Left kidney (tissue), 1 donor: ENCODE measurements at regions not wholly inside any gene's neighbourhood (a gene's known extent, or its start where the extent isn't known, plus 50 kb on each side); places are given as distances from the start of the nearest gene placed in this dataset.

ENCODE experiments used
- DNase-seq: peaks from one replicate; pipeline ENCODE4 v3.0.0-alpha.2; 2013

DNA sequence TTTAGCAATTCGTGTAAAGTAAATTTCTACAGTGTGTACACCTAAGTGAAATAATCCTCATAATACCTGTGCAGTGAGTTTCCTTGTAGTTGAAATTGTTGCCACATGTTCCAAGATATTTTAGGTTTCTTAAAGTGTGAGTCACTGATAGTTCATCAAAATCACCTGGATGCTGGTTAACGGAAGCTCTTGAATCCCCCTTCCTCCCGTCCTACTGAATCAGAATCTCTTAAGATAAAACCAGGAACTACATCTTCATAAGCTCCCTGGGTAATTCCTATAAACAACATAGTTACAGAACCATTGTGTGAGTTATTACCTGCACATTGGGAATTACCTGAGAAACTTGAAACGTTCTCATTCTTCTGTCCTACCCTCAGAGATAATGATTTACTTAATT lies 197.4 kb upstream of the HS3ST1 start:
- no peak for DNase-seq

DNA sequence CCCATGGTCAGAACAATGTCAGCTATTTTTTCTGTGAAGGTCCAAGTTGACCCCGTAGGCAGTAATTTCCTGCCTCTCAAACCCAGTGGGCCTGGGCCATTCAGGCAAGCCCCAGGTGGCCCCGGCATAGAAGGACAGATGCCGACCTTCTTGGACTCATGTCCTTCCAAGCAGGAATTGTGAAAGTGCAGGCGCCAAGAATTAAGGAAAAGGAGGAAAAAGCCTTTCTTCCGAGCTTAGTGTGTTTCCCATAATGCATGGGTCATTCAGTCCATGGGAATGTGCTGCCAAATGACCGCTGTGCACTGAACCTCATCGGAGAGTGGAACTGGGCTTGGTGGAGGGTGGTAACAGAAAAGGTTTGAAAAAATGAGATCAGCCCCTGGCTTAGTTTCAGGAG lies 196.5 kb upstream of the HS3ST1 start:
- DNase-seq, result no peak

DNA sequence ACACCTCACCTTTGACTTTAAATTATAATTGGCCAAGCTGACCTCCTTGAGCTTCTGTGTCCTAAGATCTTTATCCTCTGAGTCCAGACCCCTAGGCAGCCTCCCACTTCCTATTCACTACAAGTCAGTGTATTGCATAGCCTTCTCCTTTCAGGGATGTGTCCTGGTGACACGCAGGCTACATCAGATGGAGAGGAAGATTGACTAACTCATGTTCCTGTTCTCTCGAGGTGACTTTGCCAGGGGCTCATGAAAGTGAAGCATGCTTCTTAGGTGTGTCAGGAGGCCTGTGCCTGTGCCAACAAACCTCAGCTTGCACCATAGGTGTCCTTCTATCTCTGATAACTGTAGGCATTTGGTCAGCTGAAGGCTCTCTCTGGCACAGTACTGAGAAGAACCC lies 195.7 kb upstream of the HS3ST1 start:
- no peak for DNase-seq

DNA sequence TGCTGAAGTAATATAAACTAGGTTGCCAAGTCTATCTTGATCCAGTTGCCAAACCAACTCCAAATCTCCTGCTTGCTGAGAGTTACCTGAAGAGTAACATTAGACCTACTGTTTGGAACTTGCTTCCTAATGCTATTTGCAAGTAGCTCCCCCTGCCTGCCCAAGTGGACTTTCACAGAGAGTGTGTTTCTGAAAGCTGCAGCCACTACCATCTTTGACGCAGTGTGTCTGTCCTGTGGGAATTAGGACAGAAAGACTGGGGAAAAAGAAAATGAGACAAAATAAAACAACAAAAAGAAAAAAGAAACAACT lies 195.0 kb upstream of the HS3ST1 start:
- peak; percentile 17 for DNase-seq

DNA sequence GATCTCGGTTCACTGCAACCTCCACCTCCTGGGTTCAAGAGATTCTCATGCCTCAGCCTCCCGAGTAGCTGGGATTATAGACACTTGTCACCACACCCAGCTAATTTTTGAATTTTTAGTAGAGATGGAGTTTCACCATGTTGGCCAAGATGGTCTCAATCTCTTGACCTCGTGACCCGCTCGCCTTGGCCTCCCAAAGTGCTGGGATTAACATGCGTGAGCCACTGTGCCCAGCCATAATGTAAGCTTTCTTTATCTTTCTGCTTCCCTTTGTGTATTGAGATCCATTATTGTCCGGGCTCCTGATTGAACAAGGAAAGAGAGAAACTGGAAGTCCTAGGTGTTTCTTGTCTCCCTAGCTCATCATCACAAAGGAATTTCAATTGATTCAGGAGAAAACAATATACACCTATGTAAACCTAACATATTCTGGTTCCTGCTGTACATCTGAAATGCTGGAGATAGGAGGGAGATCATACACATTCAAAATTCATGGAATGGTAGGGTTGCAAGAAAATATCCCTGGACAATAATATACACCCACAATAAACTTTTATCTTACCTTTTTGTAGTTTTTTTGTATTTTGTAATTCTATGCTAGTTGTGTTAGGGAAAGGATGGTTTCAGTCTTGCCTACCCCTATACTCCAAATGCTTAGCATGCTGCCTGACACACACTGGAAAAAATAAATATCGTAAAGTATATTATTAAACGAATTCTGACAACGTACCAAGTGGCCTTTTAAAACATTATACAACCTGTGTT lies 194.4 kb upstream of the HS3ST1 start:
- DNase-seq, result no peak

DNA sequence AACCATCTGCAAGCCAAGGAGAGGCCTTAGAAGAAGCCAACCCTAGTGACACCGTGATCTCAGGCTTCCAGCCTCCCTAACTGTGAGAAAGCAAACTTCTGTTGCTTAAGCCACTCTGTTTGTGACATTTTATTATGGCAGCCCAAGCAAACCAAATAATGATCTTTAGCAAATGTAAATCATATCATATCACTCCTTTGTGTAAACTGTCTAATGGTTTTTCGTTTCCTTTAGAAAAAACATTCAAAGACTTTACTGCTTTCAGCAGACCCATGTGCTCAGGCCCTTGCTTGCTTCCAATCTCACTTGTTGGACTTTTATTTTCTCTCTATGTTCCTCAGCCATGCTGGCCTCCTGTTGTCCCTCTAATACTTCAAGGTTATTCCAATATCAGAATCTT lies 192.2 kb upstream of the HS3ST1 start:
- no peak for DNase-seq

DNA sequence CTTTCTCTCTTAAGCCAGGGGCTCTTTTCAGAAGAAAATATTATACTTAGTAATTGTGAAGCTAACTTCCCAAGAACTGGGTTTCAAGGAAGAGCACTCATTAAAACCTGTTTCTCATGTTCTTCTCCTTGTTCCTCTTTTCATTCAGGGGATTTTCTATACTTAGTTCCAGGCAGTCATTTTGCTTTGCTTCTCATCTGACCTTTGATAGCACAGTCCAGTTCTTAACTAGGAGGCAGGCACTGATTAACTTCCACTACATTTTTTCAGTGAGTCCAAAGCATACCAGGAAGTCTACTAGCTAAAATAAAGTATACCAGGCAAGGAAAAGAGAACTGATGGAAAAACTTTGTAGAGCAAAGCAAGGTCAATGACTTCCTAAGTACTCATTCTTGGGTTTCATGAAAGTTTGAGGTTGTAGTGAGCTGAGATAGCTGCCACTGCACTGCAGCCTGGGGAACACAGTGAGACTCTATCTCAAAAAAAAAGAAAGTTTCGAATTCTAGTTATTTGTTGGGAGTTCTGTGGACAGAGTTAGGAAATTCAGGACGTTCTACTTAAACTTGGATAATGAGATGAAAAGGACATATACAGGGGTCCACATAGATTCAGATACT lies 190.1 kb upstream of the HS3ST1 start:
- peak; percentile 24 for DNase-seq

DNA sequence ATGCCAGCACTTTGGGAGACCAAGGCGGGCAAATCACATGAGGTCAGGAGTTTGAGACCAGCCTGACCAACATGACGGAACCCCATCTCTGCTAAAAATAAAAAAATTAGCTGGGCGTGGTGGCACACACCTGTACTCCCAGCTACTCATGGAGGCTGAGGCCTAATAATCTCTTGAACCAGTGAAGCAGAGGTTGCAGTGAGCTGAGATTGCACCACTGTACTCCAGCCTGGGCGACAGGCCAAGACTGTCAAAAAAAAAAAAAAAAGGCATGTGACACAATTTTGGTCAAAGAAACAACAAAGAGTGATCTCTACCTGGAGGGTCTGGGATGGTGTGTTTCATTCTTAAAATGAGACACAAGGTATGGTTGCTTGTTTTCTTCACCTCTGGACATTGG lies 188.2 kb upstream of the HS3ST1 start:
- DNase-seq, result no peak

DNA sequence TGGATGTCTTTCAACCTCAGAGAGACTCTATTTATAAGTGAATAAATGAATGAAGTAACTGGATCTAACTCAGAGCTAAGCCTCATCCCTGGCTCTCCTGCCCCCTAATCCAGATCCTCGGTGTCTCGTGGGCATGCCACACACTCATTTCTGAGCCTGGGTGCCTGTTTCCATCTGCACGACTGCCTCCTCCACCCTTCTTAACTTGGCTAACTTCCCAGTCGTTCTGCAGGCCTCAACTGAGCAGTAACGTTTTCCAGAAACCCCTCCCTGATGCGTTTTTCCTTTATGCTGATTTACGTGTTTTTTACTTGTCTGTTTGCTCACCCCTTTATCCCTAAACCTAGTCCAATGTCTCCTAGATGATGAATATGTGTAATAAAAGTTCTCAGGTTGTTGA lies 186.9 kb upstream of the HS3ST1 start:
- no peak for DNase-seq

DNA sequence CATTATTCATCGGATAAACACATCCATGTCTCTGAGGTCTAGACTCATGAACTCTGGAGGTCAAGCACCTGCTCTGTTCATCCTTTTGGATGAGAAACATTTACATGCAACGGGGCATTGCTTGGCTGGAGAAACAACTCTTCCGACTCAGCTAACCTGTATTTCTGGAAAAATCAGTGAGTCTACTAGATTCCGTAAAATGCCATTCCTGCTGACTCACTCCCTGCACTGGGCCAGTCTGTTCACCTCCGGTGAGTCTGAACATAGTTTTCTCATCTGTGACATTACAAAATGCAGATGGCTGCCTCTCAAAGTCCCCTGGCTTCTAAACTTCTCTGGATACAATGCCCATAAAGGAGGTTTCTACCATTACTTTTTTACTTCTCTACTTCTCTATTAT lies 185.7 kb upstream of the HS3ST1 start:
- peak; percentile 26 for DNase-seq

DNA sequence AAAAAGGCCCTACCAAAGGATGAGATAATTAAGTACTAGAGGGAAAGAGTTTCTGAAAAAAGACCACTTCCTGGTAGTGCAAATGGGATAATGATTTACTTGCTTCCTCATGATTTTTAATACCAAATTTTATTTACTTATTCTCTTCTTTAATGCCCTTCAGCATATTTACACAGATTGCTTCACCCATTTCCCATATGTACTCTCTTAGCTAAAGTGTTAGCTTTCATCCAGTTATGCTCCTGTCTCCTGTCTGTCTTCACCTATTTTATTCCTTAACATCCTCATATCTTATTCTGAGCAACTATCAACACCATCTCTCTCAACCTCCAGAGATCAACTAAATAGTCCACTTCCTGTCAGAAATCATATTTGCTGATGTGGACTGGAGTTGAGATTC lies 183.2 kb upstream of the HS3ST1 start:
- no peak for DNase-seq

DNA sequence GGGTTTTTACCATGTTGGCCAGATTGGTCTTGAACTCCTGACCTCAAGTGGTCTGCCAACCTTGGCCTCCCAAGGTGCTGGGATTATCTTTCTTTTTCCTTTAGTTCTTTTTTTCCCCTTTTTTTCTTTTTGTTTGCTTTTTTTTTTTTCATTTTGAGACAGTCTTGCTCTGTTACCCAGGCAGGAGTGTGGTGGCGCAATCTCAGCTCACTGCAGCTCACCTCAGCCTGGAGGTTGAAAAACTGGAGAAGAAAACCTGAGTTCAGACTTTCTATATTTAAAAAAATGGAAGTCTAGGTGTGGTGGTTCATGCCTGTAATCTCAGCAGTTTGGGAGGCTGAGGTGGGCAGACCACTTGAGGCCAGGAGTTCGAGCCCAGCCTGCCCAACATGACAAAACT lies 181.1 kb upstream of the HS3ST1 start:
- no peak for DNase-seq

DNA sequence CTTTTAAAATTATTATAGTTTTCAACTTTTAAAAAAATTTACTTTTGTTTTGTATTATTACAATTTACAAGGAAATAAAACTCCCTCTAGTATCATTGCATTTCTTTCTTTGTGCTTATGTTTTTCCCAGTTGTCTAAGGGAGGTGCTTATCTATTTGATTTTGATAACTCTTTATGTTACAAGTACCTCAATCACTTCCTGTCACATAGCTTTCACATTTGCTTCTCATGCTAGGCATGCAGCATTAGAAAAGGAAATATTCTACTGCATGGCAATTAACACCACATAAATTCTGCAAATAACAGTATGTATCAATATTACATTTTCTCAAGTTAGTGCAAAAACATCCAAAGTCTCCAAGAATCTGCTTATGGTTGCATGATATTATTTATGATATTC lies 180.3 kb upstream of the HS3ST1 start:
- DNase-seq, result no peak

DNA sequence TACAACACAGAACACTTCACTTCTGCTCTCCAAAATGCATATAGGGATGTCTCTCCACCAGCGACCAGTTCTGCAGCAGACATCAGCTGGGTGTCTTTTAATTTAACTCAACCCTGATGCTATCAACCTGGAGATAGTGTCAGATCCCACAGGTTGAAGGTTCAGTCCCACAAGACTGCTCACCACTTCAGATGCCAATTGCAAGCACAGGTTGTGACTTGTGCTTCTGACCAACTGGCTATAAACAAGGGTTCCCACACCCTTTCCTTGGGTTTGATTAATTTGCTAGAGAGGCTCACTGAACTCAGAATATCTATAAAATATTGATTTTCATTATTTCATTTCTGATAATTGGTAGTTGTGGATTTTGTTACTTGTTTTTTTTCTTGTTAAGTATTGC lies 177.4 kb upstream of the HS3ST1 start:
- DNase-seq, result no peak

DNA sequence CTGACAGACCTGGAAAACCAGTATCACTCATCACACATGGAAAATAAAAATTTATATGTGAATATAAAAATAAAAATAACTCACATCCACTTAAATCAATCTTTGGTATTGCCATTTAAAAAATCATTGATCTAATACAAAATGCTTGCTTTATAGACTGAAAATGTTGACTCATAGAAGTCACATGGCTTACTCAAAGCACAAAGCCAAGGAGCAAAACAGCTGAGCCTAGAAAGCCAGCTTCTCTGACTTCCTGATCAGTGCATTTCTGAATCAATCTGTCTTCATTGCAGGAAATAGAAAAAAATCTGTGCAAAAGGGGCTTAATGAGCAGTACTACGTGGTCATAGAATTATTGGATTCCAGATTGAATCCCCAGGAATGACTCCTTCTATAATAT lies 176.9 kb upstream of the HS3ST1 start:
- no peak for DNase-seq

DNA sequence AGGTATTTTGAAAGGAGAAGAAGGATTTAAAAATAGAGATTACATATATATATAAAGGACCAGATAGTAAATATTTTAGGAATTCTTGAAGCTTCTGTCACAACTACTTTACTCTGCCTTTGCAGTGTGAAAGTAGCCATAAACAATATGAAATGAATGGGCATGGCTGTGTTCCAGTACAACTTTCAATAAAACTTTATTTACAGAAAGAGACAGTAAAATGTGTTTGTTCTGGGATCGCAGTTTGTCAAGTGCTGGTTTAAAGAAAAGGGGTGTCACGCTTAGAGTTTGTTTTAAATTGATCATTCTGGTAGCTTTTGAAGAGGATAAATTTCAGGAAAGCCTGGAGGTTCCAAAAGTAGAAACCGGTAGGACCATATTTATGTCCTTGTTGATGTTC lies 176.1 kb upstream of the HS3ST1 start:
- no peak for DNase-seq

DNA sequence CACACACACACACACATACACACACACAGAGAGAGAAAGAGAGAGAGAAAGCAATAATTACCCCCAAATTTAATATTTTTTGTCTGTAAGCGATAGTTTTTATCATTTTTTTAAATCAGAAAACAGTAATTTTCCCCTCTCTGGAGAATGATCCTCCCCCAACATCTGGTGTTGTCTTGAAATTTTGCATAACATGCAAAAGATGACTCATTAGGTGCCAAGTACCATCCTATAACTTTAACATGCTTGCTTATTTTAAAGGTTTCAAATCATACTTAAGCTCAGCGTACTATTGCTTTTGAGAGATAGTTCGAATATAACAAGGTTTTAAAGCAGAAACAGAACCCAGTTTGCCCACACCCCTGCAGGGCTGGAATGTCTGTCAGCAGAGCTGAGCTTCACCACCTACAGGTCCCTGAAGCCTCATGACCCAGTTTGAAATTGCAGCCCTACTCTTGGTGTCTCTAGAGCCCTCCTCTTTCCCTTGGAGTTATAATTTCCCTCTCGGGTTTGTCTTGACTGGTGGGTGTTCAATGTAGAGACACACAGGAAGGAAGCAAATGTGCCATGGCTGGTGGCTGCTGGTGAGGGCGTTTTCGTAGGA lies 175.0 kb upstream of the HS3ST1 start:
- no peak for DNase-seq

DNA sequence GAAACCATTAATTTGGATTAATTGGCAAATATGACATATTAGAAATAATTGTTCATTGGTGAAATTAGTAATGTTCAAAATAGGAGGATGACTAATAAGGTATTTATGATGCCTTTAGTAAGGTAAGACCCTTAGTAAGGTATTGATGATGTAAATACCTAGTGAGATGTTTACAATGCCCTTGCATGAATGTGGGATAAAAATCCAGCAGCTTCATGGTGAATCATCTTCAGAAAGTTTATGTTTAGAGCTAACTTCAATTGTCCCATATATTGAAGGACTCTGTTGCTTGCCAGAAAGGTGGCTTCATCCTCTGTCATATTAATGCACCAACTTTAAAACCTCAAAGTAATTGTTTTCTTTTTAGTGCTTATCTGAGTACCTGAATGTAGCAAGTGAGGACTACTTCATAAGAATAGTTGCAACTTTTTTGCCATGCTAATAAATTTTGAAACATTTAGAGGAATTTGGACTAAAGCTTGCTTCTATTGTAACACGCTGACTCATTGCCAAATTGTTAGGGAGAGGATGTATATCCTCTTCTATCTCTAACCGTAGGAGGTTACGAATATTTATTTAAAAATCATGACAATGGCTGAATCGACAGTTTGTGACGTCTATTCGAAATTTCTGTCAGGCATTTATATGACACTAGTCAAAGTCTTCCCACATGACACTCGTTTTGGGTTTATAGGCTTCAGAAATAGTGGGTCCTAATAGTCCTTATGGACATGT lies 174.1 kb upstream of the HS3ST1 start:
- DNase-seq, result no peak

DNA sequence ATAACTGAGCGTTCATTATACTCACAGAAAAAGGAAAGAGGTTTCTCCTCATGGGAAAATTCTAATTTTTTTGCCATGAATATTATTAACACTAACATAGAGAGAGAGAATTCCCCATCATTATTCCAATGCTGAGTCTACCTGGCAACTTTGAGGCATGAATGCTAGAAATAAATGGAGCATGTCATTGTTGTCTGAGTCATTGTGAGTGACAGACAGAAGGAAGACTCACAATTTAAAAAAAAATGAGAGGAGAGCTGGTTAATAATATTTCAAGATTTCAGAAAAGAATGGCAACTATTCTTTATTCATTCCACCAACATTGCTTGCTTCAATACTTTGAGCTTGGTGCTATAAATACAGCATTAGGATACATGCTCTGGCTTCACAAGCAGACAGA lies 170.4 kb upstream of the HS3ST1 start:
- no peak for DNase-seq

DNA sequence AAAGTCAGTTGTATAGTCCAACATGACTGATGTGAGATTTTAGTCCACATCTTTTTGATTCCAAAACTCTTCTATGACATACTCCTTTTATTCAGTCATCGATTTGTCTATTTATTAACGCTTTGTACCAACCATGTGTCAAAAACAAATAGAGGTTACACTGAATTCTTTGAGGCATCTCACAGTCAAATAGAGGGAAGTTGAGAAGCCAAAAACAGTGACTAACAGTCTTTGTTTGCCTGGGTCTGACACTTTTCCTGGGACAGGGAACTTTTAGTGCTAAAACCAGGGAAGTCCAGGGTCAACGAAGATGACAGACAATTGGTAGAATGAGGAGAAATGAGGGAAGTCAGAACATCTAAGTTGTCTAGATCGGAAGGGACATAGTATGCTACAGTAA lies 169.9 kb upstream of the HS3ST1 start:
- DNase-seq, result no peak

DNA sequence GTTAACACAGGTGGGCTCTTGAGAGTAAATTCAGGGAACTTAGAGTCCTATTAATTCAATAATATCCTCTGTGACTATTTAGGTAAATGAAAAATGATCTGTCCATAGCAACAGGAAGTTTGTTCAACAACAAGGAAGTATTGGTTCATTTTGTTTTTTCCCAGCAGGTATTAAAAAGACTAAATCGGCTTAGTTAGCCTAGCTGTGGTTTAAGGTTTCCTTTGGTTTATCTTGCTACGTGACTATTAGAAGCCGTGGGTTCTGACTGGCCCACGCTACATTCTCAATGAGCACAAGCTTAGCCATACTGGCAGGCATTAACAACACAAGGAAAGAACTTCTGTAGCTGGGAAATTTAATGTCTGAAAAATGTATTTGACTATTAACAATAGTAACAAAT lies 168.8 kb upstream of the HS3ST1 start:
- no peak for DNase-seq

DNA sequence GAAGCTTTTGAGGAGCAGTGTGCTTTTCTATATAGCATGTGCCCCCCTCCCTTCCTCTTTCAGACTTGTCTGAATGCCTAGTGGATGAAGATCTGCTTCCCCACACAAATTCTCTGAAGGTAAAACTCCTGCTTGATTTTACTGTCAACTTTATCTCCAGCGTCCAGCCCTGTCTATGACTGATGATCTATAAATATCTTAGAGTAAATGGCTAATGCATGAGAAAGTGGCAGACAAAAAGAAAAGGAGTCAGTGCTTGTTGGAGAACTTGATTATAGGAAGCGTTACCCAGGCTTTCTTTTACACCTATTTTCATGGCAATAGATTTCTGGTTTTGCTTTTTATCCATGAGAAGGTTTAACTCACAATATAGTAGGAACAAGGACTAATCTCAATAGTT lies 168.3 kb upstream of the HS3ST1 start:
- no peak for DNase-seq

DNA sequence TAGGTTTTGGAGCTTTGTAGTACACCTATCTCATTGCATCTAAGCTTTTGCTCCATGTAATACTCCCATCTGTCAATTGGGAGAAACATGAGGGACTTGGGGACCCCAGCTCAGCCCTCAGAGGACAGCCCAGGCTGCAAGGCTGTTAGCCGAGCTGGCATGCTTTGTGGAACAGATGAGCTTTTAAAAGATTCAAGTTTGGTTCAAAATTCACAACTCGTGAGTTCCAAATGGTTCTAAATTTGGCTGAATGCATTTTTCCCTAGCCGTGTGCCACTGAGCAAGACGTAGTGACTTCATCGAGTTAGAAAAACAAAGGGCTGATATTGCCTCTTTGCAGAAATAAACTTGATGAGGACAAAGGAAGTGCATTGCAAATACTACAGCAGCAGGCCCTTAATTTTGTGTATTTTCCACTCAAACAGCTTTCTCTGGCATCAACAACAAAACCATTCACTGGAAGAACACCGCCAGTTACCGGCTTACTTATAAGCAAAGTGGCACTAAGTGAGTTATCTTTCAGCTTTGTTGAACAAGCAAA lies 165.0 kb upstream of the HS3ST1 start:
- no peak for DNase-seq
